ENCODE measurements at regions not wholly inside any gene's neighbourhood (a gene's known extent, or its start where the extent isn't known, plus 50 kb on each side); places are given as distances from the start of the nearest gene placed in this dataset.

- TF ChIP-seq ZBTB33 (IDR thresholded peaks at IDR 0.05; ENCODE audit: borderline replicate concordance, low read depth): no peak
- no peak for TF ChIP-seq RCOR1 (IDR thresholded peaks at IDR 0.05; ENCODE audit: low read length)
- TF ChIP-seq TCF12 (IDR thresholded peaks at IDR 0.05): no peak
- TF ChIP-seq YY1 (IDR thresholded peaks at IDR 0.05; ENCODE audit: low read depth): no peak
- TF ChIP-seq CHD2 (IDR thresholded peaks at IDR 0.05; ENCODE audit: low read length, partially characterized antibody): no peak
- no peak for TF ChIP-seq USF2 (IDR thresholded peaks at IDR 0.05; ENCODE audit: borderline replicate concordance, low read depth, low read length)
- TF ChIP-seq RFX5 (IDR thresholded peaks at IDR 0.05; ENCODE audit: low read length): no peak
- no peak for TF ChIP-seq ELF1 (IDR thresholded peaks at IDR 0.05)
Measured at GRCh38 chr2:142307616-142308115, 176.8 kb upstream of the LRP1B start (continued).

GRCh38 chr2:142307086-142307485 is 176.3 kb upstream of the LRP1B start:
- H3K36me3 ChIP-seq (replicated peaks in 1 of 2; ENCODE audit: control insufficient read depth in 1 of 2, insufficient read depth in 2 of 2, low read length in 1 of 2): no peaks in the 10 kb centered on the region
- no peak for DNase-seq
- WGBS (ENCODE audit: low lambda C conversion rate): 70% methylated on average over 1 of the region's 1 CpG
- H2AFZ ChIP-seq (ENCODE audit: low read depth): 0 out of 2 replicates have a peak overlapping the region, but pooled peaks have one; percentile 14
- ChIA-PET CTCF (interaction anchor here (0.9 kb wide), 1 partner anchor 139 kb away, joined by 3 read pairs; no protein-coding TSS in a partner anchor), POLR2A (no interaction called here)
- H3K4me1 ChIP-seq (ENCODE audit: control insufficient read depth in 1 of 2, insufficient read depth in 2 of 2, low read depth in 1 of 2, low read length in 1 of 2): peaks cover 0 to 4% of the 10 kb centered on the region in 2 experiments; a peak in 1 of 4 replicates
- H3K4me2 ChIP-seq: no peak overlapping the region
- no peak overlapping the region for H3K27ac ChIP-seq (ENCODE audit: low read depth in 2 of 2, low read length in 1 of 2)
- no peak overlapping the region for H3K4me3 ChIP-seq (ENCODE audit: low read depth in 2 of 2, low read length in 1 of 2)
- H3K9me2 ChIP-seq: no peaks in the 10 kb centered on the region
- TF ChIP-seq RXRA (IDR thresholded peaks at IDR 0.05; ENCODE audit: borderline replicate concordance, low read depth) (no peak), GATA2 (CRISPR knock-in tag; IDR thresholded peaks at IDR 0.05) (no peak), CHD2 (IDR thresholded peaks at IDR 0.05; ENCODE audit: low read length, partially characterized antibody) (no peak)
- no peaks in the 10 kb centered on the region for H3K27me3 ChIP-seq (ENCODE audit: insufficient read depth)
- no peaks in the 10 kb centered on the region for H3K9me3 ChIP-seq
- H3K9ac ChIP-seq: no peak overlapping the region
- no peaks in the 10 kb centered on the region for H3K79me2 ChIP-seq (ENCODE audit: insufficient read depth)
- H4K20me1 ChIP-seq (ENCODE audit: insufficient read depth): no peaks in the 10 kb centered on the region
- H3F3A ChIP-seq (replicated peaks; ENCODE audit: insufficient read depth): no peaks in the 10 kb centered on the region

GRCh38 chr2:142306131-142306530 is 175.3 kb upstream of the LRP1B start:
- no peaks in the 10 kb centered on the region for H4K20me1 ChIP-seq (ENCODE audit: insufficient read depth)
- no peaks in the 10 kb centered on the region for H3K9me2 ChIP-seq
- TF ChIP-seq TCF12 (IDR thresholded peaks at IDR 0.05) (peak; percentile 39; the same call in 1 of the 2 replicates), GABPA (IDR thresholded peaks at IDR 0.05; ENCODE audit: low read depth) (no peak)
- no peak overlapping the region for H3K4me3 ChIP-seq (ENCODE audit: low read depth in 2 of 2, low read length in 1 of 2)
- POLR2A ChIA-PET: no interaction called here
- no peaks in the 10 kb centered on the region for H3F3A ChIP-seq (replicated peaks; ENCODE audit: insufficient read depth)
- CTCF ChIA-PET: interaction anchor here (0.9 kb wide), 1 partner anchor 140 kb away, joined by 3 read pairs; no protein-coding TSS in a partner anchor
- no peak for DNase-seq
- no peak overlapping the region for H3K4me2 ChIP-seq
- H3K27me3 ChIP-seq (ENCODE audit: insufficient read depth): no peaks in the 10 kb centered on the region
- no peak overlapping the region for H3K9ac ChIP-seq
- no peak overlapping the region for H3K27ac ChIP-seq (ENCODE audit: low read depth in 2 of 2, low read length in 1 of 2)
- no peaks in the 10 kb centered on the region for H3K36me3 ChIP-seq (replicated peaks in 1 of 2; ENCODE audit: control insufficient read depth in 1 of 2, insufficient read depth in 2 of 2, low read length in 1 of 2)
- no peaks in the 10 kb centered on the region for H3K79me2 ChIP-seq (ENCODE audit: insufficient read depth)
- peaks cover 0 to 4% of the 10 kb centered on the region in 2 experiments; a peak in 1 of 4 replicates for H3K4me1 ChIP-seq (ENCODE audit: control insufficient read depth in 1 of 2, insufficient read depth in 2 of 2, low read depth in 1 of 2, low read length in 1 of 2)
- no peak overlapping the region for H2AFZ ChIP-seq (ENCODE audit: low read depth)
- no peaks in the 10 kb centered on the region for H3K9me3 ChIP-seq
